CD4-positive, alpha-beta T cell (primary cell): ENCODE measurements at regions not wholly inside any gene's neighbourhood (a gene's known extent, or its start where the extent isn't known, plus 50 kb on each side); places are given as distances from the start of the nearest gene placed in this dataset.

Source experiments
- ATAC-seq: fragments of 200-7000 bp; cut with Tn5 transposase; one replicate; pipeline ENCODE4 v1.10.0; 2022; ENCODE audit warnings: mild to moderate bottlenecking; ENCODE audit not compliant: poor library complexity
- CTCF ChIA-PET: fragments of 350-600 bp; sonication (Branson Sonifier 250); formaldehyde crosslinking; loops from one replicate; lab custom pipeline; 2021; ENCODE audit warnings: antibody characterized with exemption, inconsistent platforms; lab: Charles Lee
- POLR2A ChIA-PET: fragments of 350-600 bp; sonication (Branson Sonifier 250); formaldehyde crosslinking; loops from one replicate; lab custom pipeline; 2021; ENCODE audit warnings: antibody characterized with exemption, inconsistent platforms; lab: Charles Lee
- DNase-seq, 14 experiments: peaks; one replicate each; pipeline ENCODE4 v3.0.0-alpha.2; 2013 to 2020; ENCODE audit warnings: mixed read lengths in 2 of 14
- H3K27ac ChIP-seq, 2 donors: one replicate each; pipeline versions ENCODE4 v1.5.1 to v1.7.0; 2013; ENCODE audit warnings: low read length in 2 of 2, low read depth in 1 of 2, mild to moderate bottlenecking in 1 of 2
- H3K27me3 ChIP-seq, 2 experiments: 1 replicate in 1 of 2; 2 replicates in 1 of 2; pipeline versions ENCODE4 v1.6.1 to v1.7.0; 2013; ENCODE audit warnings: low read length in 2 of 2, control low read depth in 1 of 2, mild to moderate bottlenecking in 1 of 2, moderate library complexity in 1 of 2; ENCODE audit not compliant: insufficient read depth in 2 of 2, control insufficient read depth in 1 of 2
- H3K36me3 ChIP-seq: one replicate; pipeline ENCODE4 v1.6.1; 2013; ENCODE audit warnings: low read length, control low read depth; ENCODE audit not compliant: insufficient read depth
- H3K4me1 ChIP-seq: one replicate; pipeline ENCODE4 v1.6.1; 2013; ENCODE audit warnings: low read length, control low read depth; ENCODE audit not compliant: insufficient read depth
- H3K4me3 ChIP-seq: one replicate; pipeline ENCODE4 v1.5.1; 2013; ENCODE audit warnings: mild to moderate bottlenecking, low read length, moderate library complexity
- H3K9me3 ChIP-seq, 2 experiments: 1 replicate in 1 of 2; 2 replicates in 1 of 2; pipeline versions ENCODE4 v1.6.1 to v1.7.0; 2013; ENCODE audit warnings: low read length in 2 of 2, mild to moderate bottlenecking in 2 of 2, control low read depth in 1 of 2, moderate library complexity in 1 of 2; ENCODE audit not compliant: control insufficient read depth in 1 of 2, insufficient read depth in 1 of 2
- H3K27ac Mint-ChIP-seq: one replicate; pipeline ENCODE4 v1.8.0; 2020; ENCODE audit warnings: mixed read lengths
- H3K27me3 Mint-ChIP-seq: one replicate; pipeline ENCODE4 v1.8.0; 2021; ENCODE audit warnings: mixed read lengths
- H3K36me3 Mint-ChIP-seq: one replicate; pipeline ENCODE4 v1.8.0; 2021; ENCODE audit warnings: low read depth, mixed read lengths
- H3K4me1 Mint-ChIP-seq: one replicate; pipeline ENCODE4 v1.8.0; 2021; ENCODE audit warnings: low read depth, mixed read lengths
- H3K4me3 Mint-ChIP-seq: one replicate; pipeline ENCODE4 v1.8.0; 2020; ENCODE audit warnings: mild to moderate bottlenecking, mixed read lengths
- H3K9me3 Mint-ChIP-seq: one replicate; pipeline ENCODE4 v1.8.0; 2020; ENCODE audit warnings: mixed read lengths
- CTCF ChIP-seq: fragments of 200-600 bp; IDR thresholded peaks from one replicate; pipeline ENCODE4 v1.8.0; 2022; ENCODE audit warnings: antibody characterized with exemption, mild to moderate bottlenecking
- intact Hi-C, 2 experiments: fragments of 100-400 bp; cut with DNase I in 1 of 2; cut with micrococcal nuclease in 1 of 2; formaldehyde crosslinking; loops; one replicate each; pipeline versions ENCODE4 v1.15.1 to v1.9.0; 2023 to 2025; cut with DNase I, micrococcal nuclease

GRCh38 chr2:168300460-168300859 lies 53.1 kb upstream of the STK39 start:
- no peak for TF ChIP-seq CTCF
- H3K27me3 Mint-ChIP-seq = no peaks in the 10 kb centered on the region
- H3K36me3 Mint-ChIP-seq = no peaks in the 10 kb centered on the region
- intact Hi-C loops = no loop called here
- Histone ChIP-seq H3K4me1 (no peaks in the 10 kb centered on the region), H3K27me3 (no peaks in the 10 kb centered on the region), H3K4me3 (no peak overlapping the region), H3K27ac (no peak overlapping the region), H3K9me3 (peaks cover 0 to 2% of the 10 kb centered on the region in 2 experiments), H3K36me3 (no peaks in the 10 kb centered on the region)
- CTCF ChIA-PET = interaction anchor here (0.7 kb wide), 1 partner anchor 674 kb away, joined by 4 read pairs; no protein-coding TSS in a partner anchor
- no peak overlapping the region for H3K4me3 Mint-ChIP-seq
- no peak overlapping the region for H3K27ac Mint-ChIP-seq
- ATAC-seq (no peak), DNase-seq (no peak)
- POLR2A ChIA-PET = no interaction called here
- no peaks in the 10 kb centered on the region for H3K4me1 Mint-ChIP-seq
- peaks cover under 1% of the 10 kb centered on the region for H3K9me3 Mint-ChIP-seq

- Histone ChIP-seq H3K36me3 (no peaks in the 10 kb centered on the region), H3K27ac (no peak overlapping the region), H3K4me3 (no peak overlapping the region), H3K27me3 (no peaks in the 10 kb centered on the region), H3K9me3 (peaks cover 0 to 12% of the 10 kb centered on the region in 2 experiments), H3K4me1 (no peaks in the 10 kb centered on the region)
- ATAC-seq (no peak), DNase-seq (no peak)
- intact Hi-C loops = no loop called here
- no peaks in the 10 kb centered on the region for H3K4me1 Mint-ChIP-seq
- no peak for TF ChIP-seq CTCF
- no peak overlapping the region for H3K4me3 Mint-ChIP-seq
- ChIA-PET POLR2A (no interaction called here), CTCF (no interaction called here)
- H3K36me3 Mint-ChIP-seq = no peaks in the 10 kb centered on the region
- no peak overlapping the region for H3K27ac Mint-ChIP-seq
- peaks cover 23% of the 10 kb centered on the region for H3K9me3 Mint-ChIP-seq
- no peaks in the 10 kb centered on the region for H3K27me3 Mint-ChIP-seq
These were observed 56.8 kb upstream of the STK39 start for GRCh38 chr2:168304024-168304681.

GRCh38 chr2:168307379-168307778 lies 60.0 kb upstream of the STK39 start:
- Mint-ChIP-seq H3K36me3 (no peaks in the 10 kb centered on the region), H3K27me3 (no peaks in the 10 kb centered on the region), H3K27ac (no peak overlapping the region), H3K9me3 (peaks cover 25% of the 10 kb centered on the region), H3K4me1 (no peaks in the 10 kb centered on the region), H3K4me3 (no peak overlapping the region)
- Histone ChIP-seq H3K4me1 (no peaks in the 10 kb centered on the region), H3K4me3 (no peak overlapping the region), H3K36me3 (no peaks in the 10 kb centered on the region), H3K9me3 (peaks cover 0 to 12% of the 10 kb centered on the region in 2 experiments), H3K27me3 (no peaks in the 10 kb centered on the region), H3K27ac (no peak overlapping the region)
- DNase-seq (no peak), ATAC-seq (no peak)
- POLR2A ChIA-PET = no interaction called here
- CTCF ChIA-PET = no interaction called here
- no peak for TF ChIP-seq CTCF
- intact Hi-C loops = no loop called here
